NT2/D1 (cell line): ENCODE measurements at regions not wholly inside any gene's neighbourhood (a gene's known extent, or its start where the extent isn't known, plus 50 kb on each side); places are given as distances from the start of the nearest gene placed in this dataset.

Experiments used
- YY1 ChIP-seq: IDR thresholded peaks from 2 replicates; pipeline ENCODE4 v1.6.1; 2011; ENCODE audit not compliant: insufficient read length, insufficient read depth
- ZNF274 ChIP-seq: IDR thresholded peaks from 2 replicates; pipeline ENCODE4 v1.6.1; 2011; ENCODE audit warnings: mild to moderate bottlenecking, low read depth, low read length

GRCh38 chr4:173765751-173766150 is 235.7 kb upstream of the HAND2 start:
- TF ChIP-seq YY1 (no peak), ZNF274 (no peak)
